Endodermal cell (in vitro differentiated cells): ENCODE measurements at regions not wholly inside any gene's neighbourhood (a gene's known extent, or its start where the extent isn't known, plus 50 kb on each side); places are given as distances from the start of the nearest gene placed in this dataset.

Source experiments
- DNase-seq: peaks from one replicate; pipeline ENCODE4 v3.0.0-alpha.2; 2017
- H3K27ac ChIP-seq: 2 replicates; pipeline ENCODE4 v1.5.1; 2013; ENCODE audit warnings: mild to moderate bottlenecking, low read depth, low read length, moderate library complexity
- H3K27me3 ChIP-seq: 2 replicates; pipeline ENCODE4 v1.6.1; 2013; ENCODE audit warnings: mild to moderate bottlenecking, low read length, moderate library complexity; ENCODE audit not compliant: insufficient read depth, control insufficient read depth, poor library complexity, severe bottlenecking
- H3K36me3 ChIP-seq: 2 replicates; pipeline ENCODE4 v1.7.0; 2013; ENCODE audit warnings: mild to moderate bottlenecking, low read length, moderate library complexity; ENCODE audit not compliant: control insufficient read depth, insufficient read depth
- H3K4me1 ChIP-seq: one replicate; pipeline ENCODE4 v1.7.0; 2013; ENCODE audit warnings: low read length; ENCODE audit not compliant: control insufficient read depth, insufficient read depth
- H3K4me3 ChIP-seq: 2 replicates; pipeline ENCODE4 v1.5.1; 2013; ENCODE audit warnings: mild to moderate bottlenecking, low read length, moderate library complexity
- H3K9ac ChIP-seq: 2 replicates; pipeline ENCODE4 v1.6.1; 2013; ENCODE audit warnings: mild to moderate bottlenecking, low read length, moderate library complexity; ENCODE audit not compliant: poor library complexity, severe bottlenecking; ENCODE audit errors: extremely low read depth
- H3K9me3 ChIP-seq: 2 replicates; pipeline ENCODE4 v1.6.1; 2013; ENCODE audit warnings: mild to moderate bottlenecking, low read length, moderate library complexity; ENCODE audit not compliant: control insufficient read depth
- H3K27ac Mint-ChIP-seq: 2 replicates; pipeline ENCODE4 v1.8.0; 2020; ENCODE audit warnings: mixed read lengths
- H3K27me3 Mint-ChIP-seq: 2 replicates; pipeline ENCODE4 v1.8.0; 2021; ENCODE audit warnings: mild to moderate bottlenecking, mixed read lengths; ENCODE audit not compliant: insufficient read depth
- H3K36me3 Mint-ChIP-seq: 2 replicates; pipeline ENCODE4 v1.8.0; 2020; ENCODE audit warnings: low read depth, mixed read lengths
- H3K4me1 Mint-ChIP-seq: 2 replicates; pipeline ENCODE4 v1.8.0; 2020; ENCODE audit warnings: mixed read lengths
- H3K4me3 Mint-ChIP-seq: 2 replicates; pipeline ENCODE4 v1.8.0; 2020; ENCODE audit warnings: mild to moderate bottlenecking, moderate library complexity, mixed read lengths
- H3K9me3 Mint-ChIP-seq: 2 replicates; pipeline ENCODE4 v1.8.0; 2020; ENCODE audit warnings: mild to moderate bottlenecking, mixed read lengths
- CTCF ChIP-seq: fragments of 200-600 bp; sonication (generic); conservative IDR thresholded peaks from 2 replicates; pipeline ENCODE4 v1.5.0; 2021; ENCODE audit warnings: antibody characterized with exemption, mild to moderate bottlenecking
- WGBS, 2 experiments: methylation state at CpG; one replicate each; pipeline versions ENCODE4 v1.1.5 to v1.1.7; 2013; ENCODE audit warnings: missing lambda C conversion rate in 2 of 2, mixed read lengths in 1 of 2; ENCODE audit not compliant: insufficient coverage in 1 of 2, insufficient read length in 1 of 2; 5-methylcytosine and 5-hydroxymethylcytosine counted together

DNA sequence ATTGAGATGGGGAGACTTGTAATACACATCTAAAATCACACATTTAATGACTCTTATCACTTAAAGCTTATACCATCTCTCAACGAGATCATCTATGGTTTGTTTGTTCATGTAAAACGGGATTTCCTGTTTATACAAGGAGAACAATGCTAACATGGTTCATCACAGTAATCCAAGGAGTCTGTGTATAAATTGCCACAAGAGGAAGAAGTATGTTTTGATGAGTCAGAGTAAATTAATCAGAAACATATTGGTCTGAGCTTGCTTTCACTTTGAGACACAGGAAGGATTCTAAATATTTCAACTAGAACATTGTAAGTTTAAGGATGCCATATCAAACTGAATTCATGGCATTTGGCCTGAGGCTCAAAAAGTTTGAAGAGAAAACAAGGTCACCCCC is 594.1 kb downstream of the GLUD2 start:
- H3K4me3 Mint-ChIP-seq: no peak overlapping the region
- Histone ChIP-seq H3K36me3 (no peaks in the 10 kb centered on the region), H3K4me1 (no peaks in the 10 kb centered on the region), H3K9ac (no peak overlapping the region), H3K4me3 (no peak overlapping the region), H3K27me3 (no peaks in the 10 kb centered on the region), H3K9me3 (no peaks in the 10 kb centered on the region), H3K27ac (no peak overlapping the region)
- no peaks in the 10 kb centered on the region for H3K36me3 Mint-ChIP-seq
- H3K27ac Mint-ChIP-seq: no peak overlapping the region
- no peaks in the 10 kb centered on the region for H3K27me3 Mint-ChIP-seq
- 85% methylated on average over 2 of the region's 2 CpGs; no CpG with 5 or more reads in 1 of the 2 experiments for WGBS, 2 experiments
- H3K9me3 Mint-ChIP-seq: peaks cover 29% of the 10 kb centered on the region
- TF ChIP-seq CTCF: no peak
- H3K4me1 Mint-ChIP-seq: no peaks in the 10 kb centered on the region
- no peak for DNase-seq

GRCh38 chrX:121642415-121642814 is 595.0 kb downstream of the GLUD2 start:
- Histone ChIP-seq H3K9ac (no peak overlapping the region), H3K27ac (no peak overlapping the region), H3K27me3 (no peaks in the 10 kb centered on the region), H3K36me3 (no peaks in the 10 kb centered on the region), H3K4me1 (no peaks in the 10 kb centered on the region), H3K9me3 (no peaks in the 10 kb centered on the region), H3K4me3 (no peak overlapping the region)
- no peak for TF ChIP-seq CTCF
- DNase-seq: no peak
- no CpG with 5 or more reads among the region's 1 CpG for WGBS, 2 experiments
- no peak overlapping the region for H3K27ac Mint-ChIP-seq
- H3K36me3 Mint-ChIP-seq: no peaks in the 10 kb centered on the region
- peaks cover 34% of the 10 kb centered on the region for H3K9me3 Mint-ChIP-seq
- H3K4me3 Mint-ChIP-seq: no peak overlapping the region
- H3K27me3 Mint-ChIP-seq: no peaks in the 10 kb centered on the region
- H3K4me1 Mint-ChIP-seq: no peaks in the 10 kb centered on the region

- Histone ChIP-seq H3K9ac (no peak overlapping the region), H3K4me3 (no peak overlapping the region), H3K9me3 (peaks cover 8% of the 10 kb centered on the region), H3K27ac (no peak overlapping the region), H3K4me1 (no peaks in the 10 kb centered on the region), H3K36me3 (no peaks in the 10 kb centered on the region), H3K27me3 (no peaks in the 10 kb centered on the region)
- Mint-ChIP-seq H3K4me3 (no peak overlapping the region), H3K36me3 (no peaks in the 10 kb centered on the region), H3K27me3 (no peaks in the 10 kb centered on the region), H3K4me1 (no peaks in the 10 kb centered on the region), H3K9me3 (peaks cover 48% of the 10 kb centered on the region), H3K27ac (no peak overlapping the region)
- no peak for DNase-seq
- no peak for TF ChIP-seq CTCF
Observed at GRCh38 chrX:121649417-121649816, 602.0 kb downstream of the GLUD2 start.
